Endodermal cell (in vitro differentiated cells): ENCODE measurements at regions not wholly inside any gene's neighbourhood (a gene's known extent, or its start where the extent isn't known, plus 50 kb on each side); places are given as distances from the start of the nearest gene placed in this dataset.

Experiments
- DNase-seq: peaks from one replicate; pipeline ENCODE4 v3.0.0-alpha.2; 2017
- H3K27ac ChIP-seq: 2 replicates; pipeline ENCODE4 v1.5.1; 2013; ENCODE audit warnings: mild to moderate bottlenecking, low read depth, low read length, moderate library complexity
- H3K27me3 ChIP-seq: 2 replicates; pipeline ENCODE4 v1.6.1; 2013; ENCODE audit warnings: mild to moderate bottlenecking, low read length, moderate library complexity; ENCODE audit not compliant: insufficient read depth, control insufficient read depth, poor library complexity, severe bottlenecking
- H3K36me3 ChIP-seq: 2 replicates; pipeline ENCODE4 v1.7.0; 2013; ENCODE audit warnings: mild to moderate bottlenecking, low read length, moderate library complexity; ENCODE audit not compliant: control insufficient read depth, insufficient read depth
- H3K4me1 ChIP-seq: one replicate; pipeline ENCODE4 v1.7.0; 2013; ENCODE audit warnings: low read length; ENCODE audit not compliant: control insufficient read depth, insufficient read depth
- H3K4me3 ChIP-seq: 2 replicates; pipeline ENCODE4 v1.5.1; 2013; ENCODE audit warnings: mild to moderate bottlenecking, low read length, moderate library complexity
- H3K9ac ChIP-seq: 2 replicates; pipeline ENCODE4 v1.6.1; 2013; ENCODE audit warnings: mild to moderate bottlenecking, low read length, moderate library complexity; ENCODE audit not compliant: poor library complexity, severe bottlenecking; ENCODE audit errors: extremely low read depth
- H3K9me3 ChIP-seq: 2 replicates; pipeline ENCODE4 v1.6.1; 2013; ENCODE audit warnings: mild to moderate bottlenecking, low read length, moderate library complexity; ENCODE audit not compliant: control insufficient read depth
- H3K27ac Mint-ChIP-seq: 2 replicates; pipeline ENCODE4 v1.8.0; 2020; ENCODE audit warnings: mixed read lengths
- H3K27me3 Mint-ChIP-seq: 2 replicates; pipeline ENCODE4 v1.8.0; 2021; ENCODE audit warnings: mild to moderate bottlenecking, mixed read lengths; ENCODE audit not compliant: insufficient read depth
- H3K36me3 Mint-ChIP-seq: 2 replicates; pipeline ENCODE4 v1.8.0; 2020; ENCODE audit warnings: low read depth, mixed read lengths
- H3K4me1 Mint-ChIP-seq: 2 replicates; pipeline ENCODE4 v1.8.0; 2020; ENCODE audit warnings: mixed read lengths
- H3K4me3 Mint-ChIP-seq: 2 replicates; pipeline ENCODE4 v1.8.0; 2020; ENCODE audit warnings: mild to moderate bottlenecking, moderate library complexity, mixed read lengths
- H3K9me3 Mint-ChIP-seq: 2 replicates; pipeline ENCODE4 v1.8.0; 2020; ENCODE audit warnings: mild to moderate bottlenecking, mixed read lengths
- CTCF ChIP-seq: fragments of 200-600 bp; sonication (generic); conservative IDR thresholded peaks from 2 replicates; pipeline ENCODE4 v1.5.0; 2021; ENCODE audit warnings: antibody characterized with exemption, mild to moderate bottlenecking
- WGBS, 2 experiments: methylation state at CpG; one replicate each; pipeline versions ENCODE4 v1.1.5 to v1.1.7; 2013; ENCODE audit warnings: missing lambda C conversion rate in 2 of 2, mixed read lengths in 1 of 2; ENCODE audit not compliant: insufficient coverage in 1 of 2, insufficient read length in 1 of 2; 5-methylcytosine and 5-hydroxymethylcytosine counted together

DNA sequence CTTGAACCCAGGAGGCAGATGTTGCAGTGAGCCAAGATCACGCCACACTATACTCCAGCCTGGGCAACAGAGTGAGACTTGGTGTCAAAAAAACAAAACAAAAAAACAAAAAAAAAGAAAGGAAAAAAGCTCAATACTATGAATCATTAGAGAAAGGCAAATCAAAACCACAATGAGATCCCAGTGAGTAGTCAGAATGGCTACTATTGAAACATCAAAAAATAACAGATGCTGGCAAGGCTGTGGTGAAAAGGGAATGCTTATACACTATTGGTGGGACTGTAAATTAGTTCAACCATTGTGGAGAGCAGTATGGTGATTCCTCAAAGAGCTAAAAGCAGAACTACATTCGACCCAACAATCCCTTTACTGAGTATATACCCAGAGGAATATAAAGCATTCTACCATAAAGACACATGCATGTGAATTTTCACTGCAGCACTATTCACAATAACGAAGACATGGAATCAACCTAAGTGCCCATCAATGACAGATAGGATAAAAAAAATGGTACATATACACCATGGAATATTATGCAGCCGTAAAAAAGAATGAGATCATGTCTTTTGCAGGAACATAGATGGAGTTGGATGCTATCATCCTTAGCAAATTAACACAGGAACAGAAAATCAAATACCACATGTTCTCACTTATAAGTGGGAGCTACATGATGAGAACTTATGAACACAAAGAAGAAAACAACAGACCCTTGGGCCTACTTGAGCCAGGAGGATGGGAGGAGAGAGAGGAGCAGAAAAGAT lies 81.9 kb upstream of the ARRDC3 start:
- H3K4me3 ChIP-seq = no peak overlapping the region
- Mint-ChIP-seq H3K27ac (no peak overlapping the region), H3K4me3 (no peak overlapping the region), H3K27me3 (no peaks in the 10 kb centered on the region), H3K4me1 (peaks cover 7% of the 10 kb centered on the region), H3K9me3 (no peaks in the 10 kb centered on the region), H3K36me3 (no peaks in the 10 kb centered on the region)
- TF ChIP-seq CTCF = no peak
- no peak overlapping the region for H3K27ac ChIP-seq
- H3K36me3 ChIP-seq = no peaks in the 10 kb centered on the region
- 98 to 100% methylated on average over 1 to 4 of the region's 4 CpGs for WGBS, 2 experiments
- no peak overlapping the region for H3K9ac ChIP-seq
- H3K9me3 ChIP-seq = no peaks in the 10 kb centered on the region
- no peak for DNase-seq
- no peaks in the 10 kb centered on the region for H3K27me3 ChIP-seq
- H3K4me1 ChIP-seq = no peaks in the 10 kb centered on the region

GRCh38 chr5:91457681-91458058 lies 74.6 kb upstream of the ARRDC3 start:
- no peak overlapping the region for H3K9ac ChIP-seq
- H3K9me3 ChIP-seq = no peaks in the 10 kb centered on the region
- peaks cover 4% of the 10 kb centered on the region for H3K4me1 Mint-ChIP-seq
- no peaks in the 10 kb centered on the region for H3K9me3 Mint-ChIP-seq
- H3K27me3 Mint-ChIP-seq = no peaks in the 10 kb centered on the region
- H3K4me1 ChIP-seq = no peaks in the 10 kb centered on the region
- H3K27ac ChIP-seq = no peak overlapping the region
- no peaks in the 10 kb centered on the region for H3K36me3 Mint-ChIP-seq
- H3K4me3 Mint-ChIP-seq = no peak overlapping the region
- no peaks in the 10 kb centered on the region for H3K36me3 ChIP-seq
- WGBS, 2 experiments = 90% methylated on average over 1 of the region's 1 CpG; no CpG with 5 or more reads in 1 of the 2 experiments
- H3K27me3 ChIP-seq = no peaks in the 10 kb centered on the region
- H3K27ac Mint-ChIP-seq = no peak overlapping the region
- no peak overlapping the region for H3K4me3 ChIP-seq
- no peak for TF ChIP-seq CTCF
- no peak for DNase-seq

DNA sequence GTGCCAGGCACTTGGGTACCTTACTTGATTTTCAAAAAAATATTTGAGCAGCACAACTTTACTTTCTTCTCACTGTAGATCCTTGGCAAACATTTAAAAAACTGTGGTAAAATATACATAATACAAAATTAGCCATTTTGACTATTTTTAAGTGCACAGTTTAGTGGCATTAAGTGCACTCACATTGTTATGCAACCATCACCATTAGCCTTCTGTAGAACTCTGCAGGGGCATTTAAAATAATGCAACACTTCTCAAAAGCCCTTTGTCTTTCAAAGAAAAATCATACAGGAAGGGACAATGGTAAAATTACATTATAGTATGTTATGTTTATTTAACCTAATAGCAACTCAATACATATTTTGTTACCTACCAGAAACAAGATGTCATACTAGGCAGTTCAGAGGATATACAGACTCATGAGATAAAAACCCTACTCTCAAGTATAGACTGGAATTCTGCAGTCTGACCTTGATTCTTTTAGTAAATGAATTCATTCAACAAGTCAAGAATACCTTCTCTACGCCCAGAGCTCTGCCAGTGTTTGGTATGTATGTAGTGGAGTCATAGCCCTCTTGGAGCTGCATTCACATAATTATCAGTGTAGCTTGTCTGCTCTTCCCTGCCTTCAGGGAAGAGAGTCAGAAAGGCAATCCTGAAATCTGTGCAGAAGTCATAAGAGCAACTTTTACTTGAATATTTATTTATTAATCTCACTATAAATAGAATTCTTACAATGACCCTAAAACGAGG lies 74.0 kb upstream of the ARRDC3 start:
- Histone ChIP-seq H3K36me3 (no peaks in the 10 kb centered on the region), H3K9ac (no peak overlapping the region), H3K27me3 (no peaks in the 10 kb centered on the region), H3K27ac (no peak overlapping the region), H3K9me3 (no peaks in the 10 kb centered on the region), H3K4me3 (no peak overlapping the region), H3K4me1 (no peaks in the 10 kb centered on the region)
- WGBS, 2 experiments = 73 to 100% methylated on average over 1 of the region's 2 CpGs
- Mint-ChIP-seq H3K27ac (no peak overlapping the region), H3K4me3 (no peak overlapping the region), H3K36me3 (no peaks in the 10 kb centered on the region), H3K27me3 (no peaks in the 10 kb centered on the region), H3K4me1 (peaks cover 4% of the 10 kb centered on the region), H3K9me3 (no peaks in the 10 kb centered on the region)
- no peak for DNase-seq
- no peak for TF ChIP-seq CTCF
